Pulmonary artery endothelial cell (primary cell): ENCODE measurements at regions not wholly inside any gene's neighbourhood (a gene's known extent, or its start where the extent isn't known, plus 50 kb on each side); places are given as distances from the start of the nearest gene placed in this dataset.
"Not testable (repeated sequence)": the region's sequence is repeated elsewhere in the genome, so short reads cannot be mapped to it uniquely, and the experiment has no call there.

Experiments
- DNase-seq: peaks from one replicate; pipeline ENCODE4 v3.0.0-alpha.2; 2011; ENCODE audit warnings: low read depth, low spot score

DNA sequence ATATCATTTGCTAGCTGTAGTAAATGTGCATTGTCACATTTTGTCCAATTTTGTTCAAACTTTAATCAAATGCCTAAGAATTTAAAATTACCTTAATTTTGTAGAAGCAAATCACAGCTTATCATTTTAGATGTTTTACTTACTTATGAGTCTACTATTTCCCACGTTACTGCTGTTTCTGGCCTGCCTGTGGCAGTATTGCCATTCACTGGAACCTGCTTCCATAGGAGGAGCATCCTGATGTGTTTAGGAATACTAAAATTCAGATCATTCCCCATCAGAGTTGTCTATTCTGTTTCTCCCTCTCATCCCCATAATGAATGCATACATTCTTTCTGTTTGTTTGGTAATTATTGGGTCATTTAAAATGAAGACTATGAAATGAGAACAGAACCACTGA, 119.5 kb upstream of the SNRPN start:
- DNase-seq, result no peak

DNA sequence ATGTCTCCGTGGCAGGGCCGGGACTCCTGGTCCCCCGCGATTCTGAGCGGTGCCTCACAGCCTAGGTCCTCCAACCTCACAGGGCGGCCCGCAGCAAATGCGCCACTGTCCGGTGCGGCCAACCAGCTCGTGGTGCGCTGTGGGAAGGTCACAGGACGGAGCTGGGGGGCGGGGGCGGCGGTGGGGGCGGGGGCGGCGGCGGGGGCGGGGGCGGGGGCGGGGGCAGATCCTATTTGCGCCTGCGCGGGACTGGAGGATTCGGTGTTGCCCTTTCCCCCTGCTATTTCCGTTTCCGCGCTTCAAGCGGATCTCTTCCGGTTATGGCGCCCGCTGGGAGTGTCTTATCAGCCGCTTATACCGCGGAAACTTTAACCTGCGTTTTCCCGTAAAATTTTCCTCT, 106.7 kb upstream of the SNRPN start:
- DNase-seq, result no peak

DNA sequence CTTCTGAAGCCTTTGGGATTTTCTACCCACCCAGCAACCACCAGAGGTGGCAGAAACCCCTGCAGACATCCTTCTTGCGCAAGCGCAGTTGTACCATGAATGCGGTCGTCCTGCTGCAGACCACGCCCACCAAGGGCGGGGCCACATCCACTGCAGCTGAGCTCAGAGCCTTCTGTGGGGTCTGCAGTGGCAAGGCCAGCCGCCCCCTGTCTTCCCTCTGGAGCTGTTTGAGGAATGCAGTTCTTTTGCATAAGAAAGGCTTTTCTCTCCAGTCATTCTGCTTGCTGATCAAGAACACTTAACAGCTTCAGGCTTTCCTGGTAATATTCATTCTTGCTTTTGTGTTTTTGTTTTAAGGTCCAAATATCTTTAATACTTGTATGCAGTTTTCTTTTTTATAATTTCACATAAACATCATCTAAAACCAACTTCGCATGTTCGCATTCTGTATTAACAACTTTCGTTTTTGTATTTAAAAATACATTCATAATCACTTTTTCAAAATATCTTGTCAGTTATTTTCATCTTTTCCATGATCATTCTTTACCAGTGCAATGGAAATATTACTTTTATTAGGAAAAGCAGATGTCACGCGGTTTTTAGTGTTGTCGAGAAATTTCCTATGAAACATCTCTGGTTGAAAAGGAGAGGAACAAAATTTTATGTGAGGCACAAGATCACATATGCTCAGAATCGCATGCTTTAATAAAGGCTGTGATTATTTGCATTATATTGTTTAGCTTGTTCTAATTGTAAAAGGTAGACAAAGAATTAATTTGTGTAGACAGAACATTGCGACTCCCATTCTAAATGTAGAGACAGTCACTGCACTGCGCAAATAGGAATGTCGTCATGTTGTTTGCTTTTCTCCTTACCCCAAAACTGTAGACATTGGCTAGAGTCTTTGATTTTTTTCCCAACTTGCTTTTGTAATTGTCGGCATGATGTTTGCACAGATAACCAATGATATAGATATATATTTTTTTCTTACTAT, 98.1 kb upstream of the SNRPN start:
- no peak for DNase-seq

DNA sequence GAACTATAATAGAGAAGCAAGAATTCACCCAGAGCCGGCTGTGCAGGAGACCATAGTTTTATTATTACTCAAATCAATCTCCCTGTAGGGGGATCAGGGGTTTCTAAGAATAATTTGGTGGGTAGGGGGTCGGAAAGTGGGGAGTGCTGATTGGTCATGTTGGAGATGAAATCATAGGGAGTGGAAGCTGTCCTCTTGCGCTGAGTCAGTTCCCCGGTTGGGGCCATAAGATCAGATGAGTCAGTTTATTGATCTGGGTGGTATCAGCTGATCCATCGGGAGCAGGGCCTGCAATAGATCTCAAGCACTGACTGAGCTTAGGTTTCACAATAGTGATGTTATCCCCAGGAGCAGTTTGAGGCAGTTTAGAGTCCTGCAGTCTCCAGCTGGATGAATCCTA, 97.0 kb upstream of the SNRPN start:
- DNase-seq, result no peak

DNA sequence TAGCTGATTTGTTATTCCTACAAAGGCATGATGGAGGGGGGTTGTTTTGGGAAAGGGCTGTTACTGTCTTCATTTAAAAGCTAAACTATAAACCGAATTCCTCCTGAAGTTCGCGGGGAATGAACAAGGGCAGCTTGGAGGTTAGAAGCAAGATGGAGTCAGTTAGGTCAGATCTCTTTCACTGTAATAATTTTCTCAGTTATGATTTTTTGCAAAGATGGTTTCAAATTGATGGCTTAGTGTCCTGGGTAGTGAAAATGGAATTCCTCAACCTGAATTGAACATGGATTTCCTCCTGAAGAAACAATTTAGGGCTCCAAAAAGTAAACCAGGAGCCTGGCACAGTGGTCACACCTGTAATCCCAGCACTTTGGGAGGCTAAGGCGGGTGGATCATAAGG, 96.6 kb upstream of the SNRPN start:
- DNase-seq, result not testable (repeated sequence)

DNA sequence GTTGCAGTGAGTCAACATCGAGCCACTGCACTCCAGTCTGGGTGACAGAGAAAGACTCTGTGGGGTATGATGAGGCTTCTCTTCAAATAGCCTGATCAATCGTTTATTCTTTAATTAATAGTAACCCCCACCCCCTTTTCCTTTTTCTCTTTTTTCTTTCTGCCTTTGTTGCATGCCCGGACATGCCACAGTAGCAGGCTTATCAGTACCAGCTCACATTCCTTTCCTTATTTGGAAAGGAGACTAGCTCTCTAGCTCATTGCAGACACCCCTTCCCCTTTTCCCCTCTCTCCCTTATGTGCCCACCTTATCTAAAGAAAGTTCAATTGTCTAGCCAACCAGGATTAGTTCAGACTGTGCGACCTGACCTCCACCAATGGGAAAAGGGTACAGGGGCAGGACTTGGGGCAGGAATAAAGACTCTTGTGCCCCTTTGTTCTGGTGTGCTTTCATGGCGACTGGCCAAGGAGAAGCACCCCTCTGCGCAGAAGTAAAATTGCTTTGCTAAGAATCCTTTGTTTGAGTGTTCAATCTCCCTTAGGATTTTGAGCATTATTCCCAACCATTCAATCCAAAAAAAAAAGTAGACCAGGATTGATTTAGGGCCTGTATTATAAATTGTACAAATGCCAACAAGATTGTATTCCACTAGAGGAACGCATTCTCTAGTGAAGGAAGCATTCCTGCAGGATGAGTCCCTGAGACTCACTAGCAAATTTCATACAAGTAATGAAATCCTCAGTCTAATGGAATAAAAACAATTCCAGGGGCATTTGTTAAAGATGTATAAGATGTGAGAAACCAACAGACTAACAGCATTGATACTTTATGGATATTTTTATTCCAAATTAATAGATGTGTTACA, 95.8 kb upstream of the SNRPN start:
- DNase-seq, result no peak

DNA sequence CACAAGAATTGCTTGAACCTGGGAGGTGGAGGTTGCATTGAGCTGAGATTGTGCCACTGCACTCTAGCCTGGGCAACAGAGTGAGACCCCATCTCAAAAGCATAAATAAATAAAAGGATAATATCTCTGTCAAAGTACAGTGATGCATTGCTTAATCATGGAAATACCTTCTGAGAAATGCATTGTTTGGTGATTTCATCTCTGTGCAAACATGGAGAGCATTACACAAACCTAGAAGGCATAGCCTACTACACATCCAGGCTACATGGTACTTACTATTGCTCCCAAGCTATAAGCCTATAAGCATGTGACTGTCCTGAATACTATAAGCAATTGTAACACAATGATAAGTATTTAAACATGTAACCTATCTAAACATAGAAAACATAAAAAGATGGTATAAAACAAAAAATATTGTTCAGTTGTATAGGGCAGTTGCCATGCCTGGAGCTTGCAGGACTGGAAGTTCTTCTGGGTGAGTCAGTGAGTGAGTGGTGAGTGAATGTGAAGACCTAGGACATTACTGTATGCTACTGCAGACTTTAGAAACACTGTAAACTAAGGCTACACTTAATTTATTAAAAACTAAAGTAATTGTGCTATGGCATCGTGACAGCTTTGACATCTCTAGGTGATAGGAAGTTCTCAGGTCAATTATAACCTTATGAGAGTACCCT, 93.6 kb upstream of the SNRPN start:
- no peak for DNase-seq

DNA sequence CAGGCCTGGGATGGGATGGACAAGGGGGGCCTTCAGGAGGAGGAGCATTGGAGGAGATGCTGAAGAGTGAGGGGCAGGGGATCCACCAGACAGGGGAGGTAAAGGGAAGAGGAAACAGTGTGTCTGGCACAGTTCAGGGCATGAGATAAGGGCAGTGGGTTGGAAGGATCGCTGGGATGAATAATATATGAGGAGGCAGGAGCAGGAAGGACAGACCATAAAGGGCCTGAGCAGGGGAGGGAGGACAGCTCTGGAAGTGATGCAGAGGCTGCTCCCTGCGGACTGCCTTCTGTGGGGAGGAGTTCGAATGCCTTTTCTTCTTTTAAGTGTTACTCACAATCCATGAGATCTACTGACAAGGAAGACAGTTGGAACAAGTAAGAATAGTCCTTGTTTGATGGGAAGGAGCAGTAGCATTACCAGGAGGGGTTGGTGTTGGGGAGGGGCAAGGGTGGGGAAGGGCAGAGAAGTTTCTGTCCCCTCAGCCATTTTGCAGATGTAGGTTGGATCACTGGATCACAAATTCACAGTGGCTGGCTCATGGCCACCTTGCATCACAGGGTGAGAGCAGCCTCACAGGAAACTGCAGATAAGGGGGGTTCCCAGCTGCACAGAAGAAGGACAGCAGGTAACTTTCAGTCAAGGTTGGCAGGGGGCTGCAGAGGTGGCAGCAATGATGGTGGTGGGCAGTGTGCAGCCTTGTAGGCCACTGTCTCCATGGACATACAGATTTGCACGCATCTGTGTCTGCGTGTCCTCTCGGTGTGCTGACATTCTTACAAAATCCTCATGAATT, 91.9 kb upstream of the SNRPN start:
- no peak for DNase-seq

DNA sequence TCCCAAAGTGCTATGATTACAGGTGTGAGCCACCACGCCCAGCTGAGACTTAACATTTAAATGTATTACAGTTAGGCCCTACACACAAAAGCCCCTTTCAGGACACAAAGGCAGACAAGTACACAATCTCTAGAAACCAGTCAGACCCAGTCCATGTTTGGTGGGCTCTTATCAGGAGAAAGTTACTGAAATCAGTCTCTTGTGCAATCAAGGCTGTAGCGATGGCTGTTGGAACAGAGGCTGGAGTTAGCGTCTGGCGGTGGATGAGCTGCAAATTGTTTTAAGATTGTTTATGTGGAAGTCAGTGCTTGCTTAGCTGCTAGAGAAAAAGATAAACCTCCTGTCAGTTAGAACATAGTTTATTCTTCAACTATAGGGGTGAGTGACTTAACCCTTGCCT, 89.5 kb upstream of the SNRPN start:
- DNase-seq, result no peak

DNA sequence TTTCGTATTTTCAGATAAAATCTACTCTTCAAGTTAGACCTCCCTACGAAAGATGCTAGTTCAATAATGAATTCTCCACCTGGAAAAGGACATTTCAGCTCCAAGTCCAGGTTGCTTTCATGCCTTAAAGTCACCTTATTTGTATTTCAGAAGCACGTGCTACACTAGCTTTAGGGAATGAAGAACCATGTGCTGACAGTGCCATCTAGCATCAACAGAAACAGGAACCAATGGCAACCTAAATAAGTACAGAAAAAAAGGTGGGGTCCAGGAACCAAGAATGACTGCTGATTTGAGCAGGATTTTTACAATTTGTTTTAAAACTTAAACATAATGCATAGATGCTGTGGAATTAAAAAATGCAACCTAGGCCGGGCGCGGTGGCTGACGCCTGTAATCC, 77.6 kb upstream of the SNRPN start:
- DNase-seq, result no peak

DNA sequence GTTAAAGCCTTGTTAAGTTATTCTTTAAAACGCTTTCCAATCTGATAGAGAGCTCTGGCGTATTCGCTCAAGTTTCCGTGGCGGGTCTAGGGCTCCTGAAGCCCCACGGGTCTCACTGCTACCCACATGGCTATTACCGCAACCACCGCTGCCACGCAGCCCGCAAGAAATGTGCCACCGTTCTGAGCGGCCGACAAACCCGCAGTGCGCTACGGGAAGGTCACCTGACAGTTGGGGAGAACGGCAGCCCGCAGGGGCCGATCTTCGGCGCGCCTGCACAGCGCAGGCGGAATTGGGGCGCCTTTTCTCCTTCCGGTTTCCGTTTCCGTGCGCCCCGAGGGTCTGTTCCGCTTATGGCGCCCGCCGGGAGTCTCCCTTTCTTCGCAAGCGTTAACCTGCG, 76.6 kb upstream of the SNRPN start:
- no peak for DNase-seq

DNA sequence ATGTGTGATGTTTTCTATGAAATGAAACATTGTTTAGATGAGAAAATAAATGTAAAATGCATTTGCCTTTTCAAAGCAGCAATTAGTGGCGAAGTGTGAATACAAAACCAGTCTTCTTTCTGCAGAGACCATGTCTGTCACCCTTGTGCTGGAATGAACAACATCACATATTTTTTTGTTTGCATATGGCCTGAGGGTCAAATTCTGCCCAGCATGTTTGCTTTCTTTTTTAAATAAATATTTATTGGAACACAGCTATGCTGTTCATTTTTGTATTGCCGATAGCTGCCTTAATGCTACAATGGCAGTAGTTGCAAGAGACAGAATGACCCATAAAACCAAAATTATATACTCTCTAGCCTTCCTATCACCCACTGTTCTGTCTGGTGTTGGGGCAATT, 75.3 kb upstream of the SNRPN start:
- no peak for DNase-seq

DNA sequence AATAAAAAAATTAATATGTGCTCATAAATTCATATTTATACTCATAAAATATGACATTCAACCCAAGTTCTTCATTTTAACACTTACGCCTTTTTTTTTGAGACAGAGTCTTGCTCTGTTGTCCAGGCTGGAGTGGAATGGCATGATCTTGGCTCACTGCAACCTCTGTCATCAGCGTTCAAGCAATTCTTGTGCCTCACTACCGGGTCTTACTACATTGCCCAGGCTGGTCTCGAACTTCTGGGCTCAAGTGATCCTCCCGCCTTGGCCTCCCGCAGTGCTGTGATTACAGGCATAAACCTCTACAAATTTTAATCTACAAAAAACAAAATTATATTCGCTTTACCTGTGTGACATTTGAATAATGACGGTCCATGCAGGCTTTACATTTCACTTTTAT, 74.1 kb upstream of the SNRPN start:
- no peak for DNase-seq

DNA sequence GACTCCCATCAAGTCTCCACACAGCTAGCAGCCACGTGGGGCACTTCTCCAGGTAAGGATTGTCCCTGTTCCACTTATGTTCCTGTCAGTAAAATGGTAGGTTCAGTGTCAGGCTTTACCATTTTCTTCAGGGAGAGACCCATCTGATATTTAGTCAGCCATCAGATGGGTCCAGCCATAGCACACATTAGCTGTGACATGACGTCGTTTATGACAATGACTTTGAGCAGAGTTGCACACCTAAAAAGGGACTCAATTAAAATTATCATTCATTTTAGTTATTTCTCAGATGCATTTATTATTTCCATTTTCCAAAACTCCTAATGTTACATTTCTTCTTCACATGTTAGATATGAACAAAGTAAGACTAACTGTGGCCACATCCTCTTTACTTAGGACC, 68.2 kb upstream of the SNRPN start:
- no peak for DNase-seq

DNA sequence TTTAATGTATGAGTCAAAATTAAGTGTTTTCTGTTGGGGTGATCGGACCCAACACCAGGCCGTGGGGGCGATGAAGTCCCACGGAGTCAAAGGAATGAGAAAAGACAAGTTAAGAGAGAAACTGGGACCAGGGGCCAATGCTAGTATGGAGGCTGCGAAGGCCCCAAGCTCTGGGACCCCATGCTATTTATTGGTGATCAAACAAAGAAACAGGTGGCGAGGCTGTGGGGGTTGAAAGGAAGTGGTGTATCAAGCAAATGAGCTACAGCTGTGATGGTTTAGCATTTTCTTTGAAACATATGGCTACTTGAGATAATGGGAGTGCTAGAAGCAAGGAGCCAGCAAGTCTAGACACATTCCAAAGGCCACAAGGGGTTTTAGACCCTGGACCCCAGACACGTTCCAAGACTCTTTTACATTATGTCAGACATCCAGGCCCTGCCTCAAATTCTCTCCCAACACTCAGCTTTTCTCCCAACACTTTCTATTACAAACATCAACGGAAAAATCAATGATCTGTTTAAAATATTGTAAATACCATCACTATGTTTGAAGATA, 56.0 kb upstream of the SNRPN start:
- no peak for DNase-seq

DNA sequence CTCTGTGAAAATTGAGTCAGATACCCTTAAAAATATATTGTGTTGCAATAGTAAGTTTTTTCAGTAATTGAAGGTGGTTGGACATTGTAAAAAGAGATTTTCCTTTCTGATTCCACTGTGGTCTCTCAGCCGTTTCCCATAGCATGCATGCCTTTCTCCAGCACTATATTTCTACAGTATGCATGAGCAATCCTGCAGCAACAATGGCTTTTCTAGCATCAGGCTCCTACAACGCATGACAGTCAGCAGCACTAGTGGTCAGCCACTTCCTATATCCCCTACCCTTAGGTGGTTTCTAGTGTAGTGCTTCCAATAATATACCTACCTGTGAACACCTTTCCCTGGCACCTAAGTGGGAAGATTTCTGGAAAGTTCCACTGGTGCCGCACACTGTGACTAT, 55.4 kb upstream of the SNRPN start:
- DNase-seq, result no peak

DNA sequence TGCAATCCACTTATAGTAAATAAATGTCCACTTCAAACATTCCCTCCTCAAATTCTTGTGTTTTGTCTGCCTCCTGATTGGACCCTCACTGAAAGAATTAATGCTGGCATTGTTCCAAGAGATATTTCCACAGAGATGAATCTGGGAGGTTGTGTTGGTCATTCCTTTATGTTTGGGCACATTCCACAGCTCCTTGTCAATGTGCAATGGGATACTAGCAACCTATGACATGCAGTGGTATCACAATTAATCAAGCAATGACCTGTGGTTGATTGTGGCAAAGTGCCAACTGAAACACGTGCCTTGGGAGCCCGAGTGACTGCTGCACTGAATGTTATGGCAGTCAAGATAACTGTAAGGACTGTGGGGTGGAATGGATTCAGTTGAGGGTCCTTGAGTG, 55.0 kb upstream of the SNRPN start:
- no peak for DNase-seq

DNA sequence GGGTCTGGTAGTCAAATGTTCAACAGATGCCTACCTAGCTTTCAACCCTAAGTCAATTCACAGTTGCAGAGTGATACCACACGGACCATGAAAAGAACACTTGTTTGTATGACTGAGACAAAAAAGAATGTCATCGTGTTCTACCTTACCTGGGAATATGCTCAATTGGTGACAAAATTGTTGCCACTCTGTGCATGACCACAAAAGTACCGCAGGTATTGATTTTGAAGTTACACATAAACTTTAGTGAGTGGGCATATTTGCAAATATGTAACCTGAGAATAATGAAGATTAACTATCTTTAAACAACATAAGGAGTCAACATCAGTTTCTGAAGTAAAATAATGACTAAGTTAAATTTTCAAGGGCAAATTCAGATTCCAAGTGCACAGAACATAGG, 53.4 kb upstream of the SNRPN start:
- DNase-seq, result no peak
